ENCODE measurements at regions not wholly inside any gene's neighbourhood (a gene's known extent, or its start where the extent isn't known, plus 50 kb on each side); places are given as distances from the start of the nearest gene placed in this dataset.

DNA sequence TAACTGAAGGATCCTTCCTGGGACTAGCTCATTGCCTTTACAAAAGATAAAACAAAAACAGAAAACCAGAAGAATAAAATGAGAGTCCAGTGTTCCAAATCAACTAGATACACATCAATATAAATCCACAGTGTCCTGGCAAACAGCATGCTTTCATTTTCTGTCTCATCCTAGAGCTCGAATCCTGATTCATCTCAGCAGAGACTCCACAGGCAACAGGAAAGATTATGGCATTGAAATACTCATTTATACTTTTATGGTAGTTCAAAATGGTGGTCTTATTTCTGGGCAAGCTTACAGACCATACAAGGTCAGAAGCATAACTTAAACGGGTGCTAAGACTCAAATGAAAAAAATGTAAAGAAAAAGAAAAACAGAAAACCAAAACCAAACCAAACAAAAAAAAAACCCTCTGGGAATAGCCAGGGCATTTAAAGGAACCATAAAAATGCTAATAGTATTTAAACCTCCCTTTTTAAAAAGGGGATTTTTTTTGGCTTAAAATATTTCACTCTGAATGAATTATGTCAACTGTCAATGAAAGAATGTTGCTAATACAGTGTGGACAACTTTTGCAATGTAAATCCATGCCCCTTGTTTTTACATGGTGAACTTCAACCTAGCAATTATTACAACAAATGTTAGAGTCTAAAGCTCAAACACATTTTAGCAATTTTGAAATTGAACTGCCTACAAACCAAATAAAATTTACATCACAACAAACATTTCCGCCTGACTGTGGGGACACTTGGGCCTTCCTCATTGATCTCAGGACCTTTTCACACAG, 57.9 kb downstream of the GPR101 start:
- TF ChIP-seq EZH2 (IDR thresholded peaks at IDR 0.05) (no peak), POLR2AphosphoS5 (IDR thresholded peaks at IDR 0.05; ENCODE audit: borderline replicate concordance, low read depth, low read length) (no peak)
